ENCODE measurements at regions not wholly inside any gene's neighbourhood (a gene's known extent, or its start where the extent isn't known, plus 50 kb on each side); places are given as distances from the start of the nearest gene placed in this dataset.

- Histone ChIP-seq H3K79me2 (ENCODE audit: control insufficient read depth, insufficient read depth, low read length) (no peaks in the 10 kb centered on the region), H2AFZ (ENCODE audit: control insufficient read depth, low read depth, low read length) (no peak overlapping the region), H3K4me2 (ENCODE audit: control insufficient read depth, insufficient read depth) (no peak overlapping the region), H3K9ac (ENCODE audit: control insufficient read depth, insufficient read depth, low read length) (no peak overlapping the region), H4K20me1 (ENCODE audit: control insufficient read depth, insufficient read depth) (no peaks in the 10 kb centered on the region), H3K27me3 (replicated peaks in 1 of 2; ENCODE audit: control insufficient read depth in 2 of 2, insufficient read depth in 2 of 2, low read length in 1 of 2) (no peaks in the 10 kb centered on the region; a peak in 3 of 4 replicates), H3K4me1 (ENCODE audit: control insufficient read depth, insufficient read depth, low read length) (no peaks in the 10 kb centered on the region), H3K36me3 (ENCODE audit: control insufficient read depth in 2 of 2, insufficient read depth in 2 of 2, low read length in 1 of 2) (no peaks in the 10 kb centered on the region), H3K4me3 (no peak overlapping the region), H3K9me3 (replicated peaks; ENCODE audit: control insufficient read depth, insufficient read depth, low read length) (no peaks in the 10 kb centered on the region; the same call in 2 of the 3 replicates), H3K27ac (ENCODE audit: control insufficient read depth, insufficient read depth) (no peak overlapping the region)
- POLR2A ChIA-PET = no interaction called here
- RAD21 ChIA-PET (ENCODE audit: unreplicated experiment) = no interaction called here
- SMC1A ChIA-PET (ENCODE audit: uncharacterized antibody, unreplicated experiment) = interaction anchor here (1.0 kb wide), 1 partner anchor 56 kb away, joined by 3 read pairs; no protein-coding TSS in a partner anchor
- CTCF ChIA-PET = no interaction called here
- ATAC-seq = no peak
- DNase-seq (ENCODE audit: low read depth, low spot score) = no peak
- intact Hi-C loops (cut with micrococcal nuclease; ENCODE audit: unreplicated experiment) = no loop called here
- no peak for FAIRE-seq
- no TSS peak for BruUV-seq (replicated peaks)
- in situ Hi-C loops (cut with MboI) = no loop called here
- TF ChIP-seq ATF7 (IDR thresholded peaks at IDR 0.05; ENCODE audit: low read depth) (no peak), ZBTB40 (IDR thresholded peaks at IDR 0.05; ENCODE audit: borderline replicate concordance) (no peak), ZNF384 (IDR thresholded peaks at IDR 0.05; ENCODE audit: borderline replicate concordance, low read depth, low read length) (no peak)
Observed at GRCh38 chr11:94675813-94676212, 92.3 kb upstream of the AMOTL1 start.

- no peak overlapping the region for H2AFZ ChIP-seq (ENCODE audit: control insufficient read depth, low read depth, low read length)
- no peaks in the 10 kb centered on the region for H3K36me3 ChIP-seq (ENCODE audit: control insufficient read depth in 2 of 2, insufficient read depth in 2 of 2, low read length in 1 of 2)
- DNase-seq (ENCODE audit: low read depth, low spot score) (no peak), FAIRE-seq (no peak), ATAC-seq (no peak)
- no peaks in the 10 kb centered on the region for H3K4me1 ChIP-seq (ENCODE audit: control insufficient read depth, insufficient read depth, low read length)
- TF ChIP-seq BRCA1 (IDR thresholded peaks at IDR 0.05; ENCODE audit: low read depth, low read length) = no peak
- TF ChIP-seq, protein P1, sequence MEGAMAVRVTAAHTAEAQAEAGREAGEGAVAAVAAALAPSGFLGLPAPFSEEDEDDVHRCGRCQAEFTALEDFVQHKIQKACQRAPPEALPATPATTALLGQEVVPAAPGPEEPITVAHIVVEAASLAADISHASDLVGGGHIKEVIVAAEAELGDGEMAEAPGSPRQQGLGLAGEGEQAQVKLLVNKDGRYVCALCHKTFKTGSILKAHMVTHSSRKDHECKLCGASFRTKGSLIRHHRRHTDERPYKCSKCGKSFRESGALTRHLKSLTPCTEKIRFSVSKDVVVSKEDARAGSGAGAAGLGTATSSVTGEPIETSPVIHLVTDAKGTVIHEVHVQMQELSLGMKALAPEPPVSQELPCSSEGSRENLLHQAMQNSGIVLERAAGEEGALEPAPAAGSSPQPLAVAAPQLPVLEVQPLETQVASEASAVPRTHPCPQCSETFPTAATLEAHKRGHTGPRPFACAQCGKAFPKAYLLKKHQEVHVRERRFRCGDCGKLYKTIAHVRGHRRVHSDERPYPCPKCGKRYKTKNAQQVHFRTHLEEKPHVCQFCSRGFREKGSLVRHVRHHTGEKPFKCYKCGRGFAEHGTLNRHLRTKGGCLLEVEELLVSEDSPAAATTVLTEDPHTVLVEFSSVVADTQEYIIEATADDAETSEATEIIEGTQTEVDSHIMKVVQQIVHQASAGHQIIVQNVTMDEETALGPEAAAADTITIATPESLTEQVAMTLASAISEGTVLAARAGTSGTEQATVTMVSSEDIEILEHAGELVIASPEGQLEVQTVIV (IDR thresholded peaks at IDR 0.05; ENCODE audit: borderline replicate concordance, partially characterized antibody) = no peak
- no peak for TF ChIP-seq ATF7 (IDR thresholded peaks at IDR 0.05; ENCODE audit: low read depth)
- H3K27ac ChIP-seq (ENCODE audit: control insufficient read depth, insufficient read depth) = no peak overlapping the region
- POLR2A ChIA-PET = no interaction called here
- no peak overlapping the region for H3K4me3 ChIP-seq
- no peaks in the 10 kb centered on the region; a peak in 3 of 4 replicates for H3K27me3 ChIP-seq (replicated peaks in 1 of 2; ENCODE audit: control insufficient read depth in 2 of 2, insufficient read depth in 2 of 2, low read length in 1 of 2)
- no peaks in the 10 kb centered on the region; the same call in 2 of the 3 replicates for H3K9me3 ChIP-seq (replicated peaks; ENCODE audit: control insufficient read depth, insufficient read depth, low read length)
- CTCF ChIA-PET = no interaction called here
- no peaks in the 10 kb centered on the region for H4K20me1 ChIP-seq (ENCODE audit: control insufficient read depth, insufficient read depth)
- WGBS (ENCODE audit: insufficient coverage, insufficient replicate concordance, low lambda C conversion rate, missing lambda C conversion rate) = 2% methylated on average over 4 of the region's 4 CpGs
- no peak overlapping the region for H3K4me2 ChIP-seq (ENCODE audit: control insufficient read depth, insufficient read depth)
- RAD21 ChIA-PET (ENCODE audit: unreplicated experiment) = no interaction called here
- no peaks in the 10 kb centered on the region for H3K79me2 ChIP-seq (ENCODE audit: control insufficient read depth, insufficient read depth, low read length)
- intact Hi-C loops (cut with micrococcal nuclease; ENCODE audit: unreplicated experiment) (no loop called here), in situ Hi-C loops (cut with MboI) (no loop called here)
- SMC1A ChIA-PET (ENCODE audit: uncharacterized antibody, unreplicated experiment) = no interaction called here
- no TSS peak for BruUV-seq (replicated peaks)
- no peak overlapping the region for H3K9ac ChIP-seq (ENCODE audit: control insufficient read depth, insufficient read depth, low read length)
Observed at GRCh38 chr11:94676814-94677213, 91.3 kb upstream of the AMOTL1 start.

Data from GM12878 (cell line).